Mesenchymal stem cell (in vitro differentiated cells and primary cell): ENCODE measurements at regions not wholly inside any gene's neighbourhood (a gene's known extent, or its start where the extent isn't known, plus 50 kb on each side); places are given as distances from the start of the nearest gene placed in this dataset.

ENCODE experiments used
- DNase-seq: peaks from one replicate; pipeline ENCODE4 v3.0.0-alpha.2; 2013
- H2AFZ ChIP-seq: one replicate; pipeline ENCODE4 v1.6.1; 2013; ENCODE audit warnings: low read depth, mild to moderate bottlenecking, control low read depth, inconsistent platforms, low read length, moderate library complexity
- H2AK5ac ChIP-seq: 2 replicates; pipeline ENCODE4 v1.6.1; 2013; ENCODE audit warnings: low read length, moderate library complexity, mild to moderate bottlenecking, inconsistent platforms; ENCODE audit not compliant: severe bottlenecking
- H2BK120ac ChIP-seq: one replicate; pipeline ENCODE4 v1.6.1; 2013; ENCODE audit warnings: low read depth, mild to moderate bottlenecking, inconsistent platforms, low read length, moderate library complexity
- H2BK12ac ChIP-seq, 2 experiments: one replicate each; pipeline ENCODE4 v1.6.1; 2013; ENCODE audit warnings: inconsistent platforms in 2 of 2, low read length in 2 of 2, mild to moderate bottlenecking in 2 of 2, moderate library complexity in 2 of 2, control low read depth in 1 of 2
- H2BK15ac ChIP-seq: one replicate; pipeline ENCODE4 v1.6.1; 2013; ENCODE audit warnings: mild to moderate bottlenecking, low read depth, inconsistent platforms; ENCODE audit not compliant: poor library complexity, severe bottlenecking
- H2BK5ac ChIP-seq: 2 replicates; pipeline ENCODE4 v1.6.1; 2013; ENCODE audit warnings: low read depth, mild to moderate bottlenecking, low read length, control low read depth, inconsistent platforms; ENCODE audit not compliant: poor library complexity, severe bottlenecking
- H3K14ac ChIP-seq, 2 experiments: one replicate each; pipeline ENCODE4 v1.6.1; 2013; ENCODE audit warnings: inconsistent platforms in 2 of 2, low read length in 2 of 2, control low read depth in 1 of 2, mild to moderate bottlenecking in 1 of 2, moderate library complexity in 1 of 2
- H3K18ac ChIP-seq, 2 experiments: one replicate each; pipeline ENCODE4 v1.6.1; 2013; ENCODE audit warnings: inconsistent platforms in 2 of 2, low read length in 2 of 2, control low read depth in 1 of 2, low read depth in 1 of 2, mild to moderate bottlenecking in 1 of 2
- H3K23ac ChIP-seq, 2 experiments: one replicate each; pipeline ENCODE4 v1.6.1; 2013; ENCODE audit warnings: inconsistent platforms in 2 of 2, low read length in 2 of 2, mild to moderate bottlenecking in 2 of 2, moderate library complexity in 2 of 2, control low read depth in 1 of 2
- H3K27ac ChIP-seq: 2 replicates; pipeline ENCODE4 v1.5.1; 2013; ENCODE audit warnings: mild to moderate bottlenecking, moderate library complexity, low read length, control low read depth, inconsistent platforms; ENCODE audit not compliant: poor library complexity, severe bottlenecking
- H3K27me3 ChIP-seq, 2 experiments: 2 replicates each; pipeline versions ENCODE4 v1.6.1 to v1.7.0; 2013; ENCODE audit warnings: low read length in 2 of 2, mild to moderate bottlenecking in 2 of 2, moderate library complexity in 2 of 2, control low read depth in 1 of 2, inconsistent platforms in 1 of 2; ENCODE audit not compliant: control insufficient read depth in 1 of 2, insufficient read depth in 1 of 2
- H3K36me3 ChIP-seq, 2 experiments: 2 replicates each; pipeline versions ENCODE4 v1.6.1 to v1.7.0; 2013; ENCODE audit warnings: low read length in 2 of 2, control low read depth in 1 of 2, inconsistent platforms in 1 of 2, low read depth in 1 of 2, mild to moderate bottlenecking in 1 of 2; ENCODE audit not compliant: insufficient read depth in 2 of 2, control insufficient read depth in 1 of 2
- H3K4ac ChIP-seq, 2 experiments: one replicate each; pipeline ENCODE4 v1.6.1; 2013; ENCODE audit warnings: inconsistent platforms in 2 of 2, low read length in 2 of 2, mild to moderate bottlenecking in 2 of 2, moderate library complexity in 2 of 2, control low read depth in 1 of 2, low read depth in 1 of 2
- H3K4me1 ChIP-seq: 2 replicates; pipeline ENCODE4 v1.6.1; 2013; ENCODE audit warnings: low read depth, low read length, control low read depth; ENCODE audit not compliant: control insufficient read depth, insufficient read depth
- H3K4me2 ChIP-seq: 2 replicates; pipeline ENCODE4 v1.6.1; 2013; ENCODE audit warnings: low read length, mild to moderate bottlenecking, inconsistent platforms; ENCODE audit not compliant: poor library complexity, severe bottlenecking
- H3K4me3 ChIP-seq, 2 experiments: 2 replicates each; pipeline versions ENCODE4 v1.5.1 to v1.7.0; 2013; ENCODE audit warnings: low read length in 2 of 2, mild to moderate bottlenecking in 2 of 2, control low read depth in 1 of 2, low read depth in 1 of 2; ENCODE audit not compliant: insufficient read depth in 1 of 2
- H3K79me1 ChIP-seq: replicated peaks from 2 replicates; pipeline ENCODE4 v1.6.1; 2013; ENCODE audit warnings: mild to moderate bottlenecking, control low read depth, low read length, inconsistent platforms; ENCODE audit not compliant: poor library complexity, severe bottlenecking
- H3K9ac ChIP-seq: 2 replicates; pipeline ENCODE4 v1.7.0; 2013; ENCODE audit warnings: mild to moderate bottlenecking, low read length, moderate library complexity
- H3K9me3 ChIP-seq: 2 replicates; pipeline ENCODE4 v1.7.0; 2013; ENCODE audit warnings: mild to moderate bottlenecking, low read length; ENCODE audit not compliant: control insufficient read depth
- H4K8ac ChIP-seq: one replicate; pipeline ENCODE4 v1.6.1; 2013; ENCODE audit warnings: inconsistent platforms, mild to moderate bottlenecking, low read length, moderate library complexity
- H4K91ac ChIP-seq: one replicate; pipeline ENCODE4 v1.6.1; 2013; ENCODE audit warnings: mild to moderate bottlenecking, low read length, inconsistent platforms
- WGBS: methylation state at CpG from one replicate; pipeline ENCODE4 v1.1.7; 2013; ENCODE audit warnings: mixed read lengths; 5-methylcytosine and 5-hydroxymethylcytosine counted together

- Histone ChIP-seq H2BK5ac (no peak overlapping the region), H3K14ac (no peak overlapping the region), H3K4ac (no peak overlapping the region), H3K18ac (no peak overlapping the region), H2AFZ (no peak overlapping the region), H3K4me1 (no peaks in the 10 kb centered on the region), H3K9ac (no peak overlapping the region), H3K79me1 (peaks cover 4% of the 10 kb centered on the region), H3K27ac (no peak overlapping the region), H3K27me3 (no peaks in the 10 kb centered on the region), H4K8ac (no peak overlapping the region), H3K4me3 (no peak overlapping the region), H2BK120ac (no peak overlapping the region), H3K36me3 (no peaks in the 10 kb centered on the region), H4K91ac (no peak overlapping the region), H3K4me2 (no peak overlapping the region), H2BK15ac (no peak overlapping the region), H2AK5ac (no peak overlapping the region), H2BK12ac (no peak overlapping the region), H3K23ac (no peak overlapping the region), H3K9me3 (no peaks in the 10 kb centered on the region)
- WGBS, result 82% methylated on average over 3 of the region's 3 CpGs
- no peak for DNase-seq
Measured at GRCh38 chr21:16198546-16198945, 468.8 kb downstream of the USP25 start.

GRCh38 chr21:16199539-16199938, 469.8 kb downstream of the USP25 start:
- no peak overlapping the region for H4K91ac ChIP-seq
- WGBS, result no CpG with 5 or more reads among the region's 1 CpG

GRCh38 chr21:16201718-16202117, 471.9 kb downstream of the USP25 start:
- no peak overlapping the region for H2AK5ac ChIP-seq
- no peaks in the 10 kb centered on the region for H3K36me3 ChIP-seq

More at GRCh38 chr21:16199539-16199938, 469.8 kb downstream of the USP25 start:
- H3K79me1 ChIP-seq, result peaks cover 5% of the 10 kb centered on the region
- H2BK5ac ChIP-seq, result no peak overlapping the region
- H3K4me1 ChIP-seq, result no peaks in the 10 kb centered on the region
- no peak overlapping the region for H2BK120ac ChIP-seq
- H3K27me3 ChIP-seq, result no peaks in the 10 kb centered on the region
- H3K36me3 ChIP-seq, result no peaks in the 10 kb centered on the region
- H3K9me3 ChIP-seq, result no peaks in the 10 kb centered on the region
- no peak overlapping the region for H2BK12ac ChIP-seq
- H3K14ac ChIP-seq, result no peak overlapping the region
- H3K4me2 ChIP-seq, result no peak overlapping the region
- no peak overlapping the region for H3K27ac ChIP-seq
- no peak overlapping the region for H3K4ac ChIP-seq
- H4K8ac ChIP-seq, result no peak overlapping the region
- no peak overlapping the region for H3K9ac ChIP-seq
- H2AK5ac ChIP-seq, result no peak overlapping the region
- H3K4me3 ChIP-seq, result no peak overlapping the region
- no peak overlapping the region for H2AFZ ChIP-seq
- no peak overlapping the region for H3K23ac ChIP-seq
- H3K18ac ChIP-seq, result no peak overlapping the region
- DNase-seq, result no peak
- no peak overlapping the region for H2BK15ac ChIP-seq

GRCh38 chr21:16205527-16205926, 475.7 kb downstream of the USP25 start:
- no peak overlapping the region for H2AK5ac ChIP-seq
- H3K14ac ChIP-seq, result no peak overlapping the region
- H3K4me2 ChIP-seq, result no peak overlapping the region
- no peak overlapping the region for H4K8ac ChIP-seq
- no peak overlapping the region for H3K4me3 ChIP-seq
- no peaks in the 10 kb centered on the region for H3K4me1 ChIP-seq
- H3K18ac ChIP-seq, result no peak overlapping the region
- no peak overlapping the region for H3K23ac ChIP-seq
- no peaks in the 10 kb centered on the region for H3K36me3 ChIP-seq
- H4K91ac ChIP-seq, result no peak overlapping the region
- no peak overlapping the region for H3K4ac ChIP-seq
- no peak overlapping the region for H2BK5ac ChIP-seq
- no peak overlapping the region for H3K27ac ChIP-seq
- H3K9me3 ChIP-seq, result no peaks in the 10 kb centered on the region
- no peak overlapping the region for H2BK15ac ChIP-seq
- DNase-seq, result no peak
- H3K9ac ChIP-seq, result no peak overlapping the region
- no peak overlapping the region for H2AFZ ChIP-seq
- 71% methylated on average over 3 of the region's 3 CpGs for WGBS
- no peaks in the 10 kb centered on the region for H3K27me3 ChIP-seq
- H2BK120ac ChIP-seq, result no peak overlapping the region
- no peak overlapping the region for H2BK12ac ChIP-seq
- peaks cover 9% of the 10 kb centered on the region for H3K79me1 ChIP-seq

More at GRCh38 chr21:16201718-16202117, 471.9 kb downstream of the USP25 start:
- no peak overlapping the region for H2BK15ac ChIP-seq
- no peak overlapping the region for H3K23ac ChIP-seq
- no peak overlapping the region for H3K4me2 ChIP-seq
- no peak overlapping the region for H2BK120ac ChIP-seq
- H3K9me3 ChIP-seq, result no peaks in the 10 kb centered on the region
- H3K27ac ChIP-seq, result no peak overlapping the region
- H3K18ac ChIP-seq, result no peak overlapping the region
- no peak overlapping the region for H2BK5ac ChIP-seq
- H3K79me1 ChIP-seq, result peaks cover 11% of the 10 kb centered on the region
- no peaks in the 10 kb centered on the region for H3K4me1 ChIP-seq
- no peak overlapping the region for H2AFZ ChIP-seq
- H4K91ac ChIP-seq, result no peak overlapping the region
- H3K4me3 ChIP-seq, result no peak overlapping the region
- H2BK12ac ChIP-seq, result no peak overlapping the region
- H3K14ac ChIP-seq, result no peak overlapping the region
- no peak overlapping the region for H3K4ac ChIP-seq
- no peak overlapping the region for H3K9ac ChIP-seq
- H4K8ac ChIP-seq, result no peak overlapping the region
- DNase-seq, result no peak
- H3K27me3 ChIP-seq, result no peaks in the 10 kb centered on the region
- WGBS, result no CpG with 5 or more reads among the region's 1 CpG
